GM19324 (cell line): ENCODE measurements at regions not wholly inside any gene's neighbourhood (a gene's known extent, or its start where the extent isn't known, plus 50 kb on each side); places are given as distances from the start of the nearest gene placed in this dataset.
"Not testable (repeated sequence)": the region's sequence is repeated elsewhere in the genome, so short reads cannot be mapped to it uniquely, and the experiment has no call there.

ENCODE experiments used
- ATAC-seq: cut with Tn5 transposase; IDR thresholded peaks from one replicate; pipeline ENCODE4 v1.9.1; 2021; ENCODE audit warnings: mild to moderate bottlenecking, moderate library complexity; ENCODE audit not compliant: unreplicated experiment, low FRiP score

GRCh38 chr9:26132746-26133312 lies 454.6 kb upstream of the TUSC1 start:
- ATAC-seq = no peak

- ATAC-seq = no peak
Measured at GRCh38 chr9:26131886-26132285, 453.6 kb upstream of the TUSC1 start.

- ATAC-seq = no peak
Measured at GRCh38 chr9:26129217-26129616, 451.0 kb upstream of the TUSC1 start.

GRCh38 chr9:26125693-26126092 lies 447.4 kb upstream of the TUSC1 start:
- ATAC-seq = no peak

- ATAC-seq = not testable (repeated sequence)
Measured at GRCh38 chr9:26116085-26116484, 437.8 kb upstream of the TUSC1 start.

- no peak for ATAC-seq
Measured at GRCh38 chr9:26112724-26113123, 434.5 kb upstream of the TUSC1 start.

GRCh38 chr9:26086396-26086795 lies 408.2 kb upstream of the TUSC1 start:
- ATAC-seq = no peak

GRCh38 chr9:26081847-26082246 lies 403.6 kb upstream of the TUSC1 start:
- ATAC-seq = no peak

- no peak for ATAC-seq
Measured at GRCh38 chr9:26078706-26079105, 400.5 kb upstream of the TUSC1 start.

GRCh38 chr9:26077860-26078259 lies 399.6 kb upstream of the TUSC1 start:
- no peak for ATAC-seq

- ATAC-seq = no peak
Measured at GRCh38 chr9:26067608-26068007, 389.4 kb upstream of the TUSC1 start.

GRCh38 chr9:26066237-26066636 lies 388.0 kb upstream of the TUSC1 start:
- no peak for ATAC-seq

GRCh38 chr9:26061948-26062575 lies 383.8 kb upstream of the TUSC1 start:
- ATAC-seq = no peak

GRCh38 chr9:26058111-26058895 lies 380.1 kb upstream of the TUSC1 start:
- no peak for ATAC-seq

- ATAC-seq = no peak
Measured at GRCh38 chr9:26057050-26057449, 378.8 kb upstream of the TUSC1 start.

GRCh38 chr9:26054600-26055520 lies 376.6 kb upstream of the TUSC1 start:
- no peak for ATAC-seq

- no peak for ATAC-seq
Measured at GRCh38 chr9:26053954-26054353, 375.7 kb upstream of the TUSC1 start.

GRCh38 chr9:26043431-26043830 lies 365.2 kb upstream of the TUSC1 start:
- no peak for ATAC-seq

- no peak for ATAC-seq
Measured at GRCh38 chr9:26034786-26035185, 356.5 kb upstream of the TUSC1 start.

- no peak for ATAC-seq
Measured at GRCh38 chr9:26033336-26033735, 355.1 kb upstream of the TUSC1 start.
